ENCODE measurements at regions not wholly inside any gene's neighbourhood (a gene's known extent, or its start where the extent isn't known, plus 50 kb on each side); places are given as distances from the start of the nearest gene placed in this dataset.
A peak's percentile ranks its signal among the peaks of the same experiment; 100 is the strongest.

GRCh38 chr2:61762292-61762691, 91.6 kb downstream of the FAM161A start:
- POLR2A ChIA-PET: interaction anchor here (0.6 kb wide), 1 partner anchor 124 kb away, joined by 4 read pairs; no protein-coding TSS in a partner anchor
- Histone ChIP-seq H3K36me3 (ENCODE audit: insufficient read depth, low read length) (no peaks in the 10 kb centered on the region), H3K9me3 (ENCODE audit: low read length) (no peaks in the 10 kb centered on the region), H3K4me3 (ENCODE audit: low read length) (no peak overlapping the region), H3K4me1 (ENCODE audit: insufficient read depth, low read length) (peaks cover 7% of the 10 kb centered on the region), H3K27ac (ENCODE audit: low read depth, low read length) (no peak overlapping the region), H3K27me3 (ENCODE audit: insufficient read depth, low read length, poor library complexity, severe bottlenecking) (no peaks in the 10 kb centered on the region)
- CTCF ChIA-PET: no interaction called here
- H3K9me3 Mint-ChIP-seq: peaks cover 0 to 13% (median 4%) of the 10 kb centered on the region in 5 donors
- H3K4me3 Mint-ChIP-seq: peak overlapping the region in 4 of 7 donors; percentile 32 to 90 (median 65)
- peaks cover 17 to 20% (median 18%) of the 10 kb centered on the region in 3 donors for H3K4me1 Mint-ChIP-seq
- peaks cover 2 to 11% (median 9%) of the 10 kb centered on the region in 3 donors for H3K36me3 Mint-ChIP-seq
- H3K27ac Mint-ChIP-seq: peak overlapping the region in 5 of 8 donors; percentile 43 to 96 (median 64)
- peak in 2 of 5 donors; percentile 5 to 39 for DNase-seq
- H3K27me3 Mint-ChIP-seq: peaks cover 0 to 8% of the 10 kb centered on the region in 2 donors

GRCh38 chr2:61759718-61760117, 94.1 kb downstream of the FAM161A start:
- Mint-ChIP-seq H3K4me3 (peak overlapping the region in 1 of 7 donors; percentile 15), H3K27ac (peak overlapping the region in 1 of 8 donors; percentile 19), H3K36me3 (peaks cover 4 to 13% (median 11%) of the 10 kb centered on the region in 3 donors), H3K27me3 (peaks cover 0 to 11% of the 10 kb centered on the region in 2 donors), H3K4me1 (peaks cover 17 to 20% (median 18%) of the 10 kb centered on the region in 3 donors), H3K9me3 (peaks cover 2 to 7% (median 4%) of the 10 kb centered on the region in 5 donors)
- Histone ChIP-seq H3K36me3 (ENCODE audit: insufficient read depth, low read length) (no peaks in the 10 kb centered on the region), H3K4me1 (ENCODE audit: insufficient read depth, low read length) (peaks cover 7% of the 10 kb centered on the region), H3K27me3 (ENCODE audit: insufficient read depth, low read length, poor library complexity, severe bottlenecking) (no peaks in the 10 kb centered on the region), H3K9me3 (ENCODE audit: low read length) (no peaks in the 10 kb centered on the region), H3K4me3 (ENCODE audit: low read length) (no peak overlapping the region), H3K27ac (ENCODE audit: low read depth, low read length) (no peak overlapping the region)
- ChIA-PET CTCF (no interaction called here), POLR2A (interaction anchor here (0.5 to 0.6 kb wide), 2 partner anchors 16 to 229 kb away, joined by 4 read pairs; no protein-coding TSS in a partner anchor)
- no peak for DNase-seq

- ChIA-PET POLR2A (no interaction called here), CTCF (no interaction called here)
- Mint-ChIP-seq H3K36me3 (peaks cover 4 to 9% (median 6%) of the 10 kb centered on the region in 3 donors), H3K4me3 (no peak overlapping the region), H3K27me3 (peaks cover 0 to 11% of the 10 kb centered on the region in 2 donors), H3K9me3 (peaks cover 0 to 7% (median under 1%) of the 10 kb centered on the region in 5 donors), H3K27ac (peak overlapping the region in 4 of 8 donors; percentile 5 to 62 (median 22)), H3K4me1 (peaks cover 11 to 13% (median 11%) of the 10 kb centered on the region in 3 donors)
- peaks cover 3% of the 10 kb centered on the region for H3K4me1 ChIP-seq (ENCODE audit: insufficient read depth, low read length)
- H3K4me3 ChIP-seq (ENCODE audit: low read length): no peak overlapping the region
- no peak for DNase-seq
- no peaks in the 10 kb centered on the region for H3K27me3 ChIP-seq (ENCODE audit: insufficient read depth, low read length, poor library complexity, severe bottlenecking)
- no peaks in the 10 kb centered on the region for H3K36me3 ChIP-seq (ENCODE audit: insufficient read depth, low read length)
- H3K27ac ChIP-seq (ENCODE audit: low read depth, low read length): no peak overlapping the region
- H3K9me3 ChIP-seq (ENCODE audit: low read length): no peaks in the 10 kb centered on the region
Measured at GRCh38 chr2:61759005-61759404, 94.9 kb downstream of the FAM161A start.

DNA sequence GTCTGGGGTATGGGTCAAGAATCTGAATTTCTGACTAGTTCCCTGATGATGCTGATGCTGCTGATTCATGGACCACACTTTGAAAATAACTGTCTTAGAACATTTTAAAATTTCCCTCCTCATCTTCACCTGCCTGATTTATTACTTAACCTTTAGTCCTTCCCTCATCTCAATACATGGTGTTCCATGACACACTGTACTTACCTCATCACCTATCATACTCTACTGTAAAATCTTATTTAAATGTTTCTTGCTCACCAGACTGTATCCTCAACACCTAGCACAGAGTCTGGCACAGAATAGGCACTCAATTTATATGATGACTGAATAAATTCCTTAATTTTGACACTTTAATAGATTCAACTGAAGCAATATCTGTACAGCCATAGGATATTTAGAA, 95.7 kb downstream of the FAM161A start:
- POLR2A ChIA-PET: no interaction called here
- peaks cover 0 to 14% (median 4%) of the 10 kb centered on the region in 3 donors for H3K36me3 Mint-ChIP-seq

DNA sequence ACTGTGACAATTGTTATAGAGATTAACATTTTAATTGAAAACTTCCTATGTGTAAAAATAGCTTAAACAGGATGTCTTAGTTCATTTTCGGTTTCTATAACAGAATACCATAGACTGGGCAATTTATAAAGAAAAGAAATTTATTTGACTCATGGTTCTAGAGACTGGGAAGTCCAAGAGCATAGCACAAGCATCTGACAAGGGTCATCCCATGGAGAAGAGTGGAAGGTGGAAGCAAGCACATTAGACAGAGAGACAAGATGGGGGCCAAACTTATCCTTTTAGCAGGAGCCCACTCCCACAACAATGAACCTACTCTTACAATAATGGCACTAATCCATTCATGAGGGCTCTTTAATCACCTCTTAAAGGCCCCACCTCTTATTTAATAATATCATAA, 100.3 kb downstream of the FAM161A start:
- H3K27me3 ChIP-seq (ENCODE audit: insufficient read depth, low read length, poor library complexity, severe bottlenecking): no peaks in the 10 kb centered on the region
- Mint-ChIP-seq H3K27ac (no peak overlapping the region), H3K36me3 (peaks cover 0 to 14% (median 4%) of the 10 kb centered on the region in 3 donors), H3K4me1 (no peaks in the 10 kb centered on the region), H3K9me3 (peaks cover 2 to 14% (median 5%) of the 10 kb centered on the region in 5 donors), H3K27me3 (peaks cover 0 to 8% of the 10 kb centered on the region in 2 donors), H3K4me3 (no peak overlapping the region)
- no peak overlapping the region for H3K4me3 ChIP-seq (ENCODE audit: low read length)
- H3K9me3 ChIP-seq (ENCODE audit: low read length): no peaks in the 10 kb centered on the region
- H3K27ac ChIP-seq (ENCODE audit: low read depth, low read length): no peak overlapping the region
- DNase-seq: no peak
- ChIA-PET CTCF (no interaction called here), POLR2A (no interaction called here)
- no peaks in the 10 kb centered on the region for H3K36me3 ChIP-seq (ENCODE audit: insufficient read depth, low read length)
- H3K4me1 ChIP-seq (ENCODE audit: insufficient read depth, low read length): no peaks in the 10 kb centered on the region

More for the DNA sequence above, 95.7 kb downstream of the FAM161A start:
- Mint-ChIP-seq H3K27ac (no peak overlapping the region), H3K4me3 (no peak overlapping the region), H3K9me3 (peaks cover 2 to 15% (median 4%) of the 10 kb centered on the region in 5 donors), H3K4me1 (peaks cover 7 to 10% (median 8%) of the 10 kb centered on the region in 3 donors), H3K27me3 (peaks cover 0 to 11% of the 10 kb centered on the region in 2 donors)
- Histone ChIP-seq H3K9me3 (ENCODE audit: low read length) (no peaks in the 10 kb centered on the region), H3K36me3 (ENCODE audit: insufficient read depth, low read length) (no peaks in the 10 kb centered on the region), H3K4me1 (ENCODE audit: insufficient read depth, low read length) (peaks cover 3% of the 10 kb centered on the region), H3K27me3 (ENCODE audit: insufficient read depth, low read length, poor library complexity, severe bottlenecking) (no peaks in the 10 kb centered on the region), H3K4me3 (ENCODE audit: low read length) (no peak overlapping the region), H3K27ac (ENCODE audit: low read depth, low read length) (no peak overlapping the region)
- DNase-seq: no peak
- CTCF ChIA-PET: no interaction called here

- Mint-ChIP-seq H3K27me3 (peaks cover 0 to 9% of the 10 kb centered on the region in 2 donors), H3K27ac (no peak overlapping the region), H3K4me3 (no peak overlapping the region), H3K9me3 (peaks cover 2 to 14% (median 5%) of the 10 kb centered on the region in 5 donors), H3K4me1 (no peaks in the 10 kb centered on the region), H3K36me3 (peaks cover 0 to 9% (median under 1%) of the 10 kb centered on the region in 3 donors)
- ChIA-PET CTCF (no interaction called here), POLR2A (no interaction called here)
- Histone ChIP-seq H3K9me3 (ENCODE audit: low read length) (no peaks in the 10 kb centered on the region), H3K27ac (ENCODE audit: low read depth, low read length) (no peak overlapping the region), H3K4me3 (ENCODE audit: low read length) (no peak overlapping the region), H3K4me1 (ENCODE audit: insufficient read depth, low read length) (no peaks in the 10 kb centered on the region), H3K27me3 (ENCODE audit: insufficient read depth, low read length, poor library complexity, severe bottlenecking) (no peaks in the 10 kb centered on the region), H3K36me3 (ENCODE audit: insufficient read depth, low read length) (no peaks in the 10 kb centered on the region)
- no peak for DNase-seq
Measured at GRCh38 chr2:61750624-61751023, 103.2 kb downstream of the FAM161A start.

DNA sequence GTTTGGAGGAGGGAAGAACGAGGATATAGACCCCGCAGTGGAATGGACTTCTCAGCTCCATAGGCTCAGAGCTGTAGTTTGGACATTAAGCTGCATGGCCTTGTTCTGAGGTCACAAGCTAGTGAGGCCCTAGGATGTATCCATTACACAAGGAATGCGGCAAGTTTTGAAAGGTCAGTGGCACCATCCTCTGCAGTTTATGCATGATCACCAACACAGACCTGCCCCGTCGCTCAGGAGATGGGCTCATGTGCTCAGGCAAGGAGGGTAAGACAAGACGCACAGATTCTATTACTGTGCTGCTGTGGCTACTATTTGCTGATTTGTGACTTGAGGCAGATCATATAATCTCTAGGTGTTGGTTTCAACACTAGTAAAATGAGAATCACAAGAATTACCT, 110.9 kb downstream of the FAM161A start:
- DNase-seq: no peak
- Histone ChIP-seq H3K27ac (ENCODE audit: low read depth, low read length) (no peak overlapping the region), H3K36me3 (ENCODE audit: insufficient read depth, low read length) (no peaks in the 10 kb centered on the region), H3K4me3 (ENCODE audit: low read length) (no peak overlapping the region), H3K4me1 (ENCODE audit: insufficient read depth, low read length) (no peaks in the 10 kb centered on the region), H3K27me3 (ENCODE audit: insufficient read depth, low read length, poor library complexity, severe bottlenecking) (no peaks in the 10 kb centered on the region), H3K9me3 (ENCODE audit: low read length) (no peaks in the 10 kb centered on the region)
- peaks cover 0 to 3% (median 0%) of the 10 kb centered on the region in 3 donors for H3K36me3 Mint-ChIP-seq
- H3K27me3 Mint-ChIP-seq: peaks cover 2 to 7% of the 10 kb centered on the region in 2 donors
- H3K9me3 Mint-ChIP-seq: no peaks in the 10 kb centered on the region
- H3K4me1 Mint-ChIP-seq: no peaks in the 10 kb centered on the region
- no peak overlapping the region for H3K4me3 Mint-ChIP-seq
- POLR2A ChIA-PET: no interaction called here
- CTCF ChIA-PET: no interaction called here
- peak overlapping the region in 1 of 8 donors; percentile 37 for H3K27ac Mint-ChIP-seq

DNA sequence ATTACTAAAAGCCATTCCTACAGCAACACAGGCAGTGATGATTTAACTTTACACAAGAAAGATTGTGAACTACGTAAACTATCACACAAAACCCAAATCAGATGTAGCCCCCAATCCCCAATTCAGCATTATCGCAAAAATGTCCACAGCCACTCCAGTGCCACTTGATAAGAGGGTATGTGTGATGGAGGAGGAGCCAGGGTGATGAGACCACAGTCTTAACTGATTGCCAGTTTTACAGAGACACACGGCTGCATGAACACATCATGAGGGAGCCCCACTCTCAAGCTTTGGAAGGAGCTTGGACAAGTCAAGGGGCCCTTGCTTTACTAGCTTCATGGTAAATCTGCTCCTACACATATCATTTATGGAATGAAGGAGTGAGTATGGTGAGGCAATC, 116.0 kb downstream of the FAM161A start:
- no peak for DNase-seq
- POLR2A ChIA-PET: no interaction called here
- H3K36me3 Mint-ChIP-seq: no peaks in the 10 kb centered on the region
- H3K27ac Mint-ChIP-seq: no peak overlapping the region
- CTCF ChIA-PET: interaction anchor here (0.8 kb wide), 1 partner anchor 55 kb away, joined by 3 read pairs; no protein-coding TSS in a partner anchor
- no peaks in the 10 kb centered on the region for H3K36me3 ChIP-seq (ENCODE audit: insufficient read depth, low read length)
- no peaks in the 10 kb centered on the region for H3K9me3 ChIP-seq (ENCODE audit: low read length)
- H3K4me1 Mint-ChIP-seq: no peaks in the 10 kb centered on the region
- peaks cover 3 to 10% of the 10 kb centered on the region in 2 donors for H3K27me3 Mint-ChIP-seq
- no peaks in the 10 kb centered on the region for H3K4me1 ChIP-seq (ENCODE audit: insufficient read depth, low read length)
- H3K9me3 Mint-ChIP-seq: no peaks in the 10 kb centered on the region
- H3K4me3 ChIP-seq (ENCODE audit: low read length): no peak overlapping the region
- no peak overlapping the region for H3K4me3 Mint-ChIP-seq
- no peaks in the 10 kb centered on the region for H3K27me3 ChIP-seq (ENCODE audit: insufficient read depth, low read length, poor library complexity, severe bottlenecking)
- H3K27ac ChIP-seq (ENCODE audit: low read depth, low read length): no peak overlapping the region
